IMR-90 (cell line): ENCODE measurements at regions not wholly inside any gene's neighbourhood (a gene's known extent, or its start where the extent isn't known, plus 50 kb on each side); places are given as distances from the start of the nearest gene placed in this dataset.

Source experiments
- ATAC-seq: fragments of 200-7000 bp; cut with Tn5 transposase; 2 replicates; pipeline ENCODE4 v1.9.1; 2020; ENCODE audit warnings: low read depth, mild to moderate bottlenecking, moderate library complexity
- BruUV-seq: library from RNA; stranded (reverse); fragments of 400-500 nt; replicated peaks from 2 replicates; lab custom pipeline; 2021; lab: Mats Ljungman, UMichigan
- CTCF ChIA-PET: fragments of 300-600 bp; formaldehyde crosslinking; extraction: SDS; loops from one replicate; lab custom pipeline; 2021; ENCODE audit warnings: antibody characterized with exemption; lab: Yijun Ruan, JAX
- POLR2A ChIA-PET: fragments of 300-600 bp; sonication (Branson Sonifier 250); formaldehyde crosslinking; loops from one replicate; lab custom pipeline; 2022; ENCODE audit warnings: antibody characterized with exemption; ENCODE audit not compliant: unreplicated experiment; lab: Charles Lee
- DNase-seq: peaks from one replicate; pipeline ENCODE4 v3.0.0; 2013
- H2AFZ ChIP-seq: replicated peaks from 2 replicates; pipeline ENCODE3; 2013; ENCODE audit warnings: low read length, mild to moderate bottlenecking; ENCODE audit not compliant: poor library complexity
- H2AK5ac ChIP-seq: 2 replicates; pipeline ENCODE4 v1.6.1; 2013; ENCODE audit warnings: low read depth, low read length, inconsistent platforms
- H2AK9ac ChIP-seq: replicated peaks from 2 replicates; pipeline ENCODE3; 2013; ENCODE audit warnings: mild to moderate bottlenecking, low read depth, low read length, moderate library complexity; ENCODE audit not compliant: poor library complexity
- H2BK120ac ChIP-seq: 2 replicates; pipeline ENCODE4 v1.6.1; 2013; ENCODE audit warnings: low read depth, low read length, inconsistent platforms
- H2BK15ac ChIP-seq: 3 replicates; pipeline ENCODE4 v1.6.1; 2013; ENCODE audit warnings: low read depth, low read length, inconsistent platforms
- H2BK20ac ChIP-seq: 2 replicates; pipeline ENCODE4 v1.6.1; 2013; ENCODE audit warnings: low read depth, mild to moderate bottlenecking, inconsistent platforms, low read length, moderate library complexity
- H2BK5ac ChIP-seq: 2 replicates; pipeline ENCODE4 v1.6.1; 2013; ENCODE audit warnings: mild to moderate bottlenecking, low read depth, low read length, inconsistent platforms; ENCODE audit not compliant: poor library complexity, severe bottlenecking
- H3K14ac ChIP-seq: replicated peaks from 2 replicates; pipeline ENCODE4 v1.6.1; 2013; ENCODE audit warnings: low read depth, low read length, inconsistent platforms
- H3K18ac ChIP-seq: 2 replicates; pipeline ENCODE4 v1.6.1; 2013; ENCODE audit warnings: low read depth, low read length, control low read depth
- H3K23ac ChIP-seq: 2 replicates; pipeline ENCODE4 v1.6.1; 2013; ENCODE audit warnings: low read depth, low read length, inconsistent platforms
- H3K27ac ChIP-seq: 2 replicates; pipeline ENCODE4 v1.5.1; 2013; ENCODE audit warnings: mild to moderate bottlenecking, control low read depth, low read length; ENCODE audit not compliant: insufficient read depth
- H3K27me3 ChIP-seq: 2 replicates; pipeline ENCODE4 v1.6.1; 2013; ENCODE audit warnings: low read length; ENCODE audit not compliant: control insufficient read depth, insufficient read depth
- H3K36me3 ChIP-seq: 2 replicates; pipeline ENCODE4 v1.6.1; 2013; ENCODE audit warnings: low read length, mixed read lengths; ENCODE audit not compliant: control insufficient read depth, insufficient read depth
- H3K4ac ChIP-seq: 2 replicates; pipeline ENCODE4 v1.6.1; 2013; ENCODE audit warnings: low read depth, low read length, inconsistent platforms
- H3K4me1 ChIP-seq: 2 replicates; pipeline ENCODE4 v1.6.1; 2013; ENCODE audit warnings: low read length, mixed read lengths; ENCODE audit not compliant: control insufficient read depth, insufficient read depth
- H3K4me2 ChIP-seq: 2 replicates; pipeline ENCODE4 v1.6.1; 2013; ENCODE audit warnings: low read depth, mild to moderate bottlenecking, control low read depth, low read length, moderate library complexity
- H3K4me3 ChIP-seq: 2 replicates; pipeline ENCODE4 v1.5.1; 2013; ENCODE audit warnings: low read depth, mild to moderate bottlenecking, control low read depth, low read length, moderate library complexity; ENCODE audit not compliant: insufficient read depth
- H3K56ac ChIP-seq: 2 replicates; pipeline ENCODE4 v1.6.1; 2013; ENCODE audit warnings: low read length, inconsistent platforms; ENCODE audit not compliant: insufficient read depth; ENCODE audit errors: extremely low read depth
- H3K79me1 ChIP-seq, 2 experiments: 2 replicates each; pipeline ENCODE4 v1.6.1; 2013; ENCODE audit warnings: low read length in 2 of 2, inconsistent platforms in 1 of 2, low read depth in 1 of 2
- H3K9ac ChIP-seq: 2 replicates; pipeline ENCODE4 v1.6.1; 2013; ENCODE audit warnings: low read depth, low read length, control low read depth
- H3K9me1 ChIP-seq: 2 replicates; pipeline ENCODE4 v1.6.1; 2013; ENCODE audit warnings: low read length, inconsistent platforms; ENCODE audit not compliant: insufficient read depth
- H3K9me3 ChIP-seq: 2 replicates; pipeline ENCODE4 v1.6.1; 2013; ENCODE audit warnings: low read length; ENCODE audit not compliant: control insufficient read depth, insufficient read depth
- H4K20me1 ChIP-seq: 2 replicates; pipeline ENCODE4 v1.6.1; 2013; ENCODE audit warnings: low read length, inconsistent platforms; ENCODE audit not compliant: insufficient read depth
- H4K5ac ChIP-seq: 2 replicates; pipeline ENCODE4 v1.6.1; 2013; ENCODE audit warnings: mild to moderate bottlenecking, low read depth, low read length, control low read depth
- H4K8ac ChIP-seq, 2 experiments: 2 replicates each; pipeline ENCODE4 v1.6.1; 2013; ENCODE audit warnings: low read depth in 2 of 2, low read length in 2 of 2, control low read depth in 1 of 2, inconsistent platforms in 1 of 2
- H4K91ac ChIP-seq: 2 replicates; pipeline ENCODE4 v1.6.1; 2013; ENCODE audit warnings: low read depth, low read length, inconsistent platforms; ENCODE audit not compliant: insufficient read depth
- FOS ChIP-seq: fragments of 150-350 bp; IDR thresholded peaks from 2 replicates; pipeline ENCODE4 v1.6.1; 2016; ENCODE audit warnings: low read depth, low read length
- RAD21 ChIP-seq: IDR thresholded peaks from 2 replicates; pipeline ENCODE4 v1.6.1; 2012; ENCODE audit warnings: low read length, improper control_type of control experiment
- SMC3 ChIP-seq: fragments of 150-350 bp; IDR thresholded peaks from 2 replicates; pipeline ENCODE4 v1.6.1; 2016; ENCODE audit warnings: low read depth, mild to moderate bottlenecking, antibody characterized with exemption, low read length, moderate library complexity
- WGBS, 2 experiments: methylation state at CpG; one replicate each; pipeline versions ENCODE4 v1.1.5 to v1.1.7; 2013; ENCODE audit warnings: missing lambda C conversion rate in 2 of 2; ENCODE audit not compliant: insufficient read length in 1 of 2; ENCODE audit errors: extremely low coverage in 2 of 2; 5-methylcytosine and 5-hydroxymethylcytosine counted together
- dilution Hi-C: fragments of 300-500 bp; cut with HindIII; formaldehyde crosslinking; loops from one replicate; pipeline ENCODE4 v1.14.3; 2018; ENCODE audit warnings: low sequenced_read_pairs; ENCODE audit not compliant: unreplicated experiment
- in situ Hi-C: fragments of 300-500 bp; cut with MboI; formaldehyde crosslinking; loops from 3 replicates; pipeline ENCODE4 v1.14.3; 2019; ENCODE audit warnings: low sequenced_read_pairs, inconsistent platforms, mixed read lengths
- intact Hi-C: fragments of 100-400 bp; cut with micrococcal nuclease; formaldehyde crosslinking; loops from 2 replicates; pipeline ENCODE4 v1.10.0; 2022
- TF ChIP-seq, protein P1 (sequence below): conservative IDR thresholded peaks from 2 replicates; pipeline ENCODE4 v1.5.1; 2012; ENCODE audit warnings: mild to moderate bottlenecking, low read depth, low read length, improper control_type of control experiment

DNA sequence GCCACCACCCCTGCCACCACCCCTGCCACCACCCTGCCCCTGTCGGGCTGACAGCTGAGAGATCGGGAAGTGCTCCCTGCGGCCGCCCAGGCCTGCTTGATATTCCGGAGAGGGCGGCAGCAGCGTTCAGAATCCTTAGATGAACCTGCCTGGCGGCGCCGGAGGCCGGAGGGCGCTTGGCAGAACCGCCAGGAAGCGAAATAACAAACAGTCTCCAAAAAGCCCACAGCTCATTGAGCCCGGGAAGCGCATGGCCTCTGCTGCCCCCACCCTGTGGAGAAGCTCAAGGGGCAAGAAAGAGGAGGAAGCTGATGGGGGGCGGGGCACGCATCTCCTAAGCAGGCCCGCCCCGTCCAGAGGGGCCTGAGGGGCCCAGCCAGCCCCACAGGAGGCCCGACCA is 92.2 kb upstream of the MBOAT2 start:
- H2BK5ac ChIP-seq: peak overlapping the region; percentile 32
- no peak overlapping the region for H3K56ac ChIP-seq
- peak overlapping the region; percentile 94 for H3K4ac ChIP-seq
- H3K9ac ChIP-seq: no peak overlapping the region
- H4K91ac ChIP-seq: peak overlapping the region; percentile 92; the same call in 1 of the 2 replicates
- no TSS peak for BruUV-seq
- peak overlapping the region; percentile 84 for H2AFZ ChIP-seq
- H3K9me1 ChIP-seq: peaks cover 19% of the 10 kb centered on the region
- H3K27ac ChIP-seq: no peak overlapping the region
- in situ Hi-C loops (no loop called here), intact Hi-C loops (no loop called here), dilution Hi-C loops (no loop called here)
- peak; percentile 43 for ATAC-seq
- H3K9me3 ChIP-seq: no peaks in the 10 kb centered on the region
- peak overlapping the region; percentile 37 for H4K5ac ChIP-seq
- peak overlapping the region; percentile 81; the same call in 1 of the 2 replicates for H3K14ac ChIP-seq
- no peak overlapping the region for H3K4me2 ChIP-seq
- peaks cover 19% of the 10 kb centered on the region for H3K4me1 ChIP-seq
- peak overlapping the region; percentile 99; the same call in 2 of the 3 replicates for H2BK15ac ChIP-seq
- no peak overlapping the region for H2BK20ac ChIP-seq
- WGBS, 2 experiments: no CpG with 5 or more reads among the region's 21 CpGs
- H3K27me3 ChIP-seq: no peaks in the 10 kb centered on the region
- H3K4me3 ChIP-seq: no peak overlapping the region
- no peak overlapping the region; the same call in 1 of the 2 replicates for H2AK5ac ChIP-seq
- H4K8ac ChIP-seq: peak overlapping the region; percentile 83 to 94; a peak in 3 of 4 replicates
- no peaks in the 10 kb centered on the region for H3K36me3 ChIP-seq
- H3K23ac ChIP-seq: no peak overlapping the region
- peak overlapping the region; percentile 60 for H2AK9ac ChIP-seq
- H4K20me1 ChIP-seq: no peaks in the 10 kb centered on the region
- no peak for TF ChIP-seq SMC3
- TF ChIP-seq, protein P1, sequence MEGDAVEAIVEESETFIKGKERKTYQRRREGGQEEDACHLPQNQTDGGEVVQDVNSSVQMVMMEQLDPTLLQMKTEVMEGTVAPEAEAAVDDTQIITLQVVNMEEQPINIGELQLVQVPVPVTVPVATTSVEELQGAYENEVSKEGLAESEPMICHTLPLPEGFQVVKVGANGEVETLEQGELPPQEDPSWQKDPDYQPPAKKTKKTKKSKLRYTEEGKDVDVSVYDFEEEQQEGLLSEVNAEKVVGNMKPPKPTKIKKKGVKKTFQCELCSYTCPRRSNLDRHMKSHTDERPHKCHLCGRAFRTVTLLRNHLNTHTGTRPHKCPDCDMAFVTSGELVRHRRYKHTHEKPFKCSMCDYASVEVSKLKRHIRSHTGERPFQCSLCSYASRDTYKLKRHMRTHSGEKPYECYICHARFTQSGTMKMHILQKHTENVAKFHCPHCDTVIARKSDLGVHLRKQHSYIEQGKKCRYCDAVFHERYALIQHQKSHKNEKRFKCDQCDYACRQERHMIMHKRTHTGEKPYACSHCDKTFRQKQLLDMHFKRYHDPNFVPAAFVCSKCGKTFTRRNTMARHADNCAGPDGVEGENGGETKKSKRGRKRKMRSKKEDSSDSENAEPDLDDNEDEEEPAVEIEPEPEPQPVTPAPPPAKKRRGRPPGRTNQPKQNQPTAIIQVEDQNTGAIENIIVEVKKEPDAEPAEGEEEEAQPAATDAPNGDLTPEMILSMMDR: peak; percentile 42
- TF ChIP-seq FOS: no peak
- TF ChIP-seq RAD21: peak; percentile 43
- no peaks in the 10 kb centered on the region; a peak in 1 of 4 replicates for H3K79me1 ChIP-seq
- ChIA-PET POLR2A (no interaction called here), CTCF (no interaction called here)
- peak overlapping the region; percentile 55; the same call in 1 of the 2 replicates for H3K18ac ChIP-seq
- peak; percentile 44 for DNase-seq
- H2BK120ac ChIP-seq: peak overlapping the region; percentile 65
